Neural cell (in vitro differentiated cells): ENCODE measurements at regions not wholly inside any gene's neighbourhood (a gene's known extent, or its start where the extent isn't known, plus 50 kb on each side); places are given as distances from the start of the nearest gene placed in this dataset.

Experiments used
- CTCF ChIP-seq: fragments of 450-650 bp; IDR thresholded peaks from 2 replicates; pipeline ENCODE4 v1.5.1; 2014; ENCODE audit warnings: antibody characterized with exemption, mild to moderate bottlenecking, moderate library complexity; ENCODE audit not compliant: poor library complexity, severe bottlenecking
- EP300 ChIP-seq: fragments of 450-650 bp; conservative IDR thresholded peaks from 2 replicates; pipeline ENCODE4 v1.6.1; 2014; ENCODE audit warnings: antibody characterized with exemption, mild to moderate bottlenecking, moderate library complexity; ENCODE audit not compliant: poor library complexity, severe bottlenecking
- EZH2 ChIP-seq: fragments of 200-600, 300-800 bp; shearing (Covaris generic), sonication (generic); IDR thresholded peaks from 2 replicates; pipeline ENCODE4 v1.6.1; 2014; ENCODE audit warnings: antibody characterized with exemption, low read length, borderline replicate concordance, mild to moderate bottlenecking; ENCODE audit not compliant: insufficient read depth, poor library complexity, severe bottlenecking
- MXI1 ChIP-seq: fragments of 450-650 bp; conservative IDR thresholded peaks from 2 replicates; pipeline ENCODE4 v1.6.1; 2014; ENCODE audit warnings: antibody characterized with exemption, mild to moderate bottlenecking; ENCODE audit not compliant: poor library complexity, severe bottlenecking
- POLR2AphosphoS5 ChIP-seq: IDR thresholded peaks from 2 replicates; pipeline ENCODE4 v1.6.1; 2012
- RAD21 ChIP-seq: fragments of 450-650 bp; conservative IDR thresholded peaks from 2 replicates; pipeline ENCODE4 v1.6.1; 2014; ENCODE audit warnings: antibody characterized with exemption, mild to moderate bottlenecking, moderate library complexity
- REST ChIP-seq: IDR thresholded peaks from 2 replicates; pipeline ENCODE4 v1.6.1; 2012; ENCODE audit warnings: borderline replicate concordance
- SMC3 ChIP-seq: fragments of 450-650 bp; conservative IDR thresholded peaks from 2 replicates; pipeline ENCODE4 v1.6.1; 2014; ENCODE audit warnings: antibody characterized with exemption, mild to moderate bottlenecking, moderate library complexity; ENCODE audit not compliant: poor library complexity
- TAF1 ChIP-seq: IDR thresholded peaks from 2 replicates; pipeline ENCODE4 v1.6.1; 2012; ENCODE audit warnings: low read depth

- TF ChIP-seq CTCF (no peak), REST (no peak), EZH2 (no peak), EP300 (no peak), POLR2AphosphoS5 (no peak), TAF1 (no peak), SMC3 (no peak), RAD21 (no peak), MXI1 (no peak)
Measured at GRCh38 chr1:34500451-34500850, 254.4 kb upstream of the GJB5 start.
